HL-60/S4 treated with retinoic acid at 250 ng/mL for 4 days and 3 days (cell line): ENCODE measurements at regions not wholly inside any gene's neighbourhood (a gene's known extent, or its start where the extent isn't known, plus 50 kb on each side); places are given as distances from the start of the nearest gene placed in this dataset.
"Not testable (repeated sequence)": the region's sequence is repeated elsewhere in the genome, so short reads cannot be mapped to it uniquely, and the experiment has no call there.

Experiments
- in situ Hi-C: fragments of 300-500 bp; cut with MboI; formaldehyde crosslinking; loops from 2 replicates; pipeline ENCODE4 v1.7.0; 2022; ENCODE audit warnings: low sequenced_read_pairs

GRCh38 chr21:38097789-38098188 is 159.0 kb upstream of the KCNJ15 start:
- in situ Hi-C loops, result no loop called here

- in situ Hi-C loops, result no loop called here
Observed at GRCh38 chr21:38112219-38112789, 144.5 kb upstream of the KCNJ15 start.

- in situ Hi-C loops, result no loop called here
Observed at GRCh38 chr21:38114717-38115333, 142.0 kb upstream of the KCNJ15 start.

GRCh38 chr21:38115870-38116269 is 140.9 kb upstream of the KCNJ15 start:
- in situ Hi-C loops, result no loop called here

GRCh38 chr21:38119793-38120192 is 137.0 kb upstream of the KCNJ15 start:
- in situ Hi-C loops, result no loop called here

- in situ Hi-C loops, result not testable (repeated sequence)
Observed at GRCh38 chr21:38120679-38120983, 136.2 kb upstream of the KCNJ15 start.

GRCh38 chr21:38120984-38121855 is 135.6 kb upstream of the KCNJ15 start:
- in situ Hi-C loops, result no loop called here

GRCh38 chr21:38121888-38122720 is 134.7 kb upstream of the KCNJ15 start:
- in situ Hi-C loops, result no loop called here

GRCh38 chr21:38123626-38124025 is 133.2 kb upstream of the KCNJ15 start:
- in situ Hi-C loops, result no loop called here

- in situ Hi-C loops, result no loop called here
Observed at GRCh38 chr21:38126666-38127303, 130.0 kb upstream of the KCNJ15 start.

GRCh38 chr21:38129711-38130110 is 127.1 kb upstream of the KCNJ15 start:
- in situ Hi-C loops, result no loop called here

GRCh38 chr21:38133240-38133639 is 123.6 kb upstream of the KCNJ15 start:
- in situ Hi-C loops, result no loop called here

GRCh38 chr21:38134084-38134873 is 122.5 kb upstream of the KCNJ15 start:
- in situ Hi-C loops, result no loop called here

GRCh38 chr21:38136201-38136600 is 120.6 kb upstream of the KCNJ15 start:
- in situ Hi-C loops, result no loop called here

- in situ Hi-C loops, result no loop called here
Observed at GRCh38 chr21:38139380-38140168, 117.2 kb upstream of the KCNJ15 start.

- in situ Hi-C loops, result no loop called here
Observed at GRCh38 chr21:38140207-38140903, 116.4 kb upstream of the KCNJ15 start.

GRCh38 chr21:38142224-38142623 is 114.6 kb upstream of the KCNJ15 start:
- in situ Hi-C loops, result no loop called here

- in situ Hi-C loops, result no loop called here
Observed at GRCh38 chr21:38144193-38144592, 112.6 kb upstream of the KCNJ15 start.

- in situ Hi-C loops, result no loop called here
Observed at GRCh38 chr21:38145104-38145503, 111.7 kb upstream of the KCNJ15 start.
